K562 (cell line): ENCODE measurements at regions not wholly inside any gene's neighbourhood (a gene's known extent, or its start where the extent isn't known, plus 50 kb on each side); places are given as distances from the start of the nearest gene placed in this dataset.

Experiments
- ATAC-seq: fragments of 200-7000 bp; cut with Tn5 transposase; 3 replicates; pipeline ENCODE4 v1.9.1; 2020; ENCODE audit warnings: moderate library complexity
- BruUV-seq: library from RNA; stranded (reverse); fragments of 400-500 nt; replicated peaks from 2 replicates; lab custom pipeline; 2021; lab: Mats Ljungman, UMichigan
- CTCF ChIA-PET: fragments of 300-600 bp; formaldehyde crosslinking; extraction: SDS; loops from one replicate; lab custom pipeline; 2021; ENCODE audit warnings: low intra/inter-chr PET ratio; lab: Yijun Ruan, JAX
- POLR2A ChIA-PET: fragments of 300-600, 350-650 bp; sonication (Branson Sonifier 250); formaldehyde crosslinking; extraction: SDS; loops from one replicate; lab custom pipeline; 2021; ENCODE audit warnings: antibody characterized with exemption, inconsistent platforms; lab: Yijun Ruan, JAX
- DNase-seq, 4 experiments: peaks; one replicate each; pipeline versions ENCODE4 v3.0.0 to v3.0.0-alpha.2; 2011 to 2018; ENCODE audit warnings: low spot score in 3 of 4, mixed read lengths in 3 of 4; ENCODE audit errors: extremely low read depth in 1 of 4
- FAIRE-seq: peaks from 2 replicates; lab custom pipeline; 2011; peaks lifted over from hg19 to GRCh38; lab: Jason Lieb, UNC
- H2AFZ ChIP-seq: 2 replicates; pipeline ENCODE4 v1.6.0; 2011; ENCODE audit warnings: low read depth, low read length, control low read depth, inconsistent platforms
- H3K27ac ChIP-seq: fragments of 200-600 bp; 3 replicates; pipeline ENCODE4 v1.8.0; 2011; ENCODE audit warnings: low read depth, mild to moderate bottlenecking, control low read depth, inconsistent platforms, low read length, moderate library complexity, mixed read lengths; ENCODE audit errors: extremely low read depth
- H3K27me3 ChIP-seq, 2 experiments: fragments of 300-600 bp in 1 of 2; 2 replicates in 1 of 2; 3 replicates in 1 of 2; pipeline versions ENCODE4 v1.6.0 to v1.8.0; 2011; ENCODE audit warnings: inconsistent platforms in 2 of 2, low read length in 2 of 2, mild to moderate bottlenecking in 1 of 2, mixed read lengths in 1 of 2, moderate library complexity in 1 of 2; ENCODE audit not compliant: control insufficient read depth in 2 of 2, insufficient read depth in 2 of 2
- H3K36me3 ChIP-seq: fragments of 300-600 bp; 3 replicates; pipeline ENCODE4 v1.8.0; 2011; ENCODE audit warnings: mild to moderate bottlenecking, low read length, inconsistent platforms; ENCODE audit not compliant: control insufficient read depth, insufficient read depth
- H3K4me1 ChIP-seq, 2 experiments: fragments of 200-600 bp in 1 of 2; replicated peaks in 1 of 2; 2 replicates in 1 of 2; 3 replicates in 1 of 2; pipeline versions ENCODE4 v1.5.1 to v1.8.0; 2011; ENCODE audit warnings: inconsistent platforms in 2 of 2, low read length in 2 of 2, mild to moderate bottlenecking in 1 of 2, mixed read lengths in 1 of 2, moderate library complexity in 1 of 2; ENCODE audit not compliant: control insufficient read depth in 2 of 2, insufficient read depth in 2 of 2
- H3K4me2 ChIP-seq: 2 replicates; pipeline ENCODE4 v1.6.1; 2011; ENCODE audit warnings: low read length, control low read depth, inconsistent platforms, mixed read lengths; ENCODE audit not compliant: insufficient read depth
- H3K4me3 ChIP-seq: fragments of 200-600 bp; sonication (generic), shearing (Covaris generic); 2 replicates; pipeline ENCODE4 v1.5.1; 2016; ENCODE audit warnings: control low read depth, inconsistent platforms
- H3K79me2 ChIP-seq: fragments of 200-600 bp; 3 replicates; pipeline ENCODE4 v1.8.0; 2011; ENCODE audit warnings: low read length, inconsistent platforms; ENCODE audit not compliant: control insufficient read depth, insufficient read depth
- H3K9ac ChIP-seq, 2 experiments: 2 replicates each; pipeline versions ENCODE4 v1.6.0 to v1.6.1; 2011; ENCODE audit warnings: low read depth in 2 of 2, low read length in 2 of 2, control low read depth in 1 of 2, inconsistent platforms in 1 of 2, mild to moderate bottlenecking in 1 of 2, mixed read lengths in 1 of 2; ENCODE audit not compliant: insufficient read depth in 1 of 2
- H3K9me1 ChIP-seq: one replicate; pipeline ENCODE4 v1.6.0; 2011; ENCODE audit warnings: inconsistent platforms, mild to moderate bottlenecking, low read length, moderate library complexity; ENCODE audit not compliant: control insufficient read depth, insufficient read depth
- H3K9me3 ChIP-seq: replicated peaks from 2 replicates; pipeline ENCODE4 v1.5.1; 2011; ENCODE audit warnings: low read depth, low read length, inconsistent platforms; ENCODE audit not compliant: control insufficient read depth, insufficient read depth
- H4K20me1 ChIP-seq: replicated peaks from 2 replicates; pipeline ENCODE4 v1.6.1; 2011; ENCODE audit warnings: low read length, inconsistent platforms, mixed read lengths; ENCODE audit not compliant: control insufficient read depth, insufficient read depth
- CHD4 ChIP-seq: fragments of 200-600 bp; sonication (generic); IDR thresholded peaks from 3 replicates; pipeline ENCODE4 v1.6.1; 2012; ENCODE audit warnings: low read depth, mild to moderate bottlenecking, mixed read lengths, low read length, inconsistent platforms; ENCODE audit not compliant: insufficient read depth, insufficient replicate concordance, poor library complexity, severe bottlenecking
- FIP1L1 ChIP-seq: fragments of 200-400 bp; formaldehyde crosslinking; IDR thresholded peaks from 2 replicates; pipeline ENCODE4 v1.6.1; 2018; ENCODE audit warnings: mild to moderate bottlenecking, low read depth, low read length; ENCODE audit not compliant: poor library complexity, severe bottlenecking
- HMG20B ChIP-seq: fragments of 250-450 bp; sonication (Bioruptor Pico); IDR thresholded peaks from 2 replicates; pipeline ENCODE4 v1.5.0; 2021; ENCODE audit warnings: mild to moderate bottlenecking
- NR1H2 ChIP-seq: sonication (generic); formaldehyde crosslinking; IDR thresholded peaks from 2 replicates; pipeline ENCODE4 v1.4.0; 2020; ENCODE audit warnings: mild to moderate bottlenecking, missing genetic modification reagents
- POLR2G ChIP-seq: fragments of 200-400 bp; formaldehyde crosslinking; IDR thresholded peaks from 2 replicates; pipeline ENCODE4 v1.6.1; 2017; ENCODE audit warnings: low read depth, mild to moderate bottlenecking, antibody characterized with exemption, low read length, moderate library complexity
- SMC3 ChIP-seq: conservative IDR thresholded peaks from 2 replicates; pipeline ENCODE4 v1.6.1; 2011; ENCODE audit warnings: low read depth, low read length, improper control_type of control experiment; ENCODE audit not compliant: insufficient read depth
- TAF1 ChIP-seq: IDR thresholded peaks from 2 replicates; pipeline ENCODE4 v1.6.1; 2011; ENCODE audit warnings: mild to moderate bottlenecking, low read length, moderate library complexity; ENCODE audit not compliant: insufficient read depth, control insufficient read depth, severe bottlenecking; ENCODE audit errors: extremely low read depth
- TEAD2 ChIP-seq: fragments of 450-650 bp; IDR thresholded peaks from 2 replicates; pipeline ENCODE4 v1.6.1; 2016; ENCODE audit warnings: missing genetic modification characterization, control low read depth, missing compliant biosample characterization
- USF2 ChIP-seq: sonication (generic); formaldehyde crosslinking; IDR thresholded peaks from 2 replicates; pipeline ENCODE4 v1.5.0; 2020; ENCODE audit warnings: missing genetic modification reagents
- XRCC5 ChIP-seq: fragments of 200-400 bp; formaldehyde crosslinking; IDR thresholded peaks from 2 replicates; pipeline ENCODE4 v1.6.1; 2017; ENCODE audit warnings: low read depth, mild to moderate bottlenecking, low read length
- ZBTB17 ChIP-seq: fragments of 450-650 bp; formaldehyde crosslinking; IDR thresholded peaks from 2 replicates; pipeline ENCODE4 v1.4.0; 2020; ENCODE audit warnings: mild to moderate bottlenecking
- ZHX1 ChIP-seq: fragments of 150-350 bp; conservative IDR thresholded peaks from 2 replicates; pipeline ENCODE4 v1.6.1; 2014; ENCODE audit warnings: low read length
- ZNF165 ChIP-seq: fragments of 250-450 bp; sonication (Bioruptor Pico); IDR thresholded peaks from 2 replicates; pipeline ENCODE4 v1.4.0; 2020; ENCODE audit warnings: borderline replicate concordance
- ZNF445 ChIP-seq: fragments of 250-450 bp; sonication (Bioruptor Pico); IDR thresholded peaks from 2 replicates; pipeline ENCODE4 v1.4.0; 2020; ENCODE audit warnings: low read depth, mild to moderate bottlenecking, moderate library complexity
- WGBS: fragments of 100-300 bp; shearing (Covaris generic); methylation state at CpG from one replicate; pipeline ENCODE4 v1.1.6; 2016; ENCODE audit warnings: low coverage, mixed read lengths; ENCODE audit not compliant: insufficient coverage; ENCODE audit errors: missing lambda C conversion rate; 5-methylcytosine and 5-hydroxymethylcytosine counted together
- in situ Hi-C: fragments of 300-500 bp; cut with MboI; formaldehyde crosslinking; loops from 4 replicates; pipeline ENCODE4 v1.15.0; 2018; ENCODE audit warnings: inconsistent platforms, mixed read lengths
- intact Hi-C: fragments of 100-400 bp; cut with micrococcal nuclease; formaldehyde crosslinking; loops from 2 replicates; pipeline ENCODE4 v1.14.2; 2022

- no peak for TF ChIP-seq USF2
- no peak for TF ChIP-seq HMG20B
- TF ChIP-seq SMC3 = no peak
- no peak for TF ChIP-seq ZNF445 (CRISPR knock-in tag)
- TF ChIP-seq, all 486 proteins: peak for 0
Measured at GRCh38 chr7:114217026-114217806, 197.4 kb upstream of the FOXP2 start (continued).

- intact Hi-C loops (no loop called here), in situ Hi-C loops (no loop called here)
- FAIRE-seq = no peak
- WGBS = 0% methylated on average over 2 of the region's 2 CpGs
- H3K9me1 ChIP-seq = no peaks in the 10 kb centered on the region
- POLR2A ChIA-PET = no interaction called here
- no peaks in the 10 kb centered on the region for H3K27me3 ChIP-seq
- no peaks in the 10 kb centered on the region for H3K79me2 ChIP-seq
- H2AFZ ChIP-seq = no peak overlapping the region
- BruUV-seq = no TSS peak
- no peaks in the 10 kb centered on the region for H3K36me3 ChIP-seq
- CTCF ChIA-PET = no interaction called here
- no peak overlapping the region for H3K4me2 ChIP-seq
- H3K4me3 ChIP-seq = no peak overlapping the region
- DNase-seq = no peak
- no peaks in the 10 kb centered on the region for H3K4me1 ChIP-seq
- no peak overlapping the region for H3K9ac ChIP-seq
- ATAC-seq = no peak
- H3K27ac ChIP-seq = no peak overlapping the region
- no peaks in the 10 kb centered on the region for H4K20me1 ChIP-seq
- H3K9me3 ChIP-seq = peaks cover 4% of the 10 kb centered on the region
- no peak for TF ChIP-seq XRCC5
- no peak for TF ChIP-seq ZHX1
- TF ChIP-seq TAF1 = no peak
- TF ChIP-seq NR1H2 = no peak
- TF ChIP-seq ZBTB17 (CRISPR knock-in tag) = no peak
- TF ChIP-seq TEAD2 (tag) = no peak
- no peak for TF ChIP-seq CHD4
- no peak for TF ChIP-seq FIP1L1
- no peak for TF ChIP-seq ZNF165 (CRISPR knock-in tag)
- no peak for TF ChIP-seq POLR2G
Measured at GRCh38 chr7:114214466-114214865, 200.1 kb upstream of the FOXP2 start.
